ENCODE measurements at regions not wholly inside any gene's neighbourhood (a gene's known extent, or its start where the extent isn't known, plus 50 kb on each side); places are given as distances from the start of the nearest gene placed in this dataset.
A peak's percentile ranks its signal among the peaks of the same experiment; 100 is the strongest.

DNA sequence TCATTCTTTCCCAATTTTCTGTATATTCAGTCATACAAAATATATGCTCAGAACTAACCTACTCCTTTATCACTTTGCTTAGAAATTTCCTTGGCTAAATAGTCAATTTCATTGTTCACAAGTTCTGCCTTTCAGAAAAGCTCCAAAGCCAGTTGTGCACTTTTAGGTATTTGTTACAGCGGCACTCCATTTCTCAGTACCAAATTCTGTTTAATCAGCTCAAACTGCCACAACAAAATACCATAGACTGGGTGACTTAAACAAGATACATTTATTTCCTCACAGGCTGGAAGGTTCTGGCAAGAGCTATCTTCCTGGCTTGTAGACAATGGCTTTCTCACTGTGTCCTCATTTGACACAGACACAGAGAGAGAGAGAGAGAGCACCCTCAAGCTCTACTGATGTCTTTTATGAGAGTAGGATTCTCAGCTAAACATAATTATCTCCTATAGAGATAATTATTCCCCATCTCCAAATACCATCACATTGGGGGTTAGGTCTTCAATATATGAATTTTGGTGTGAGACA lies 188.8 kb upstream of the FSTL5 start:
- no peak for DNase-seq (ENCODE audit: low spot score)

DNA sequence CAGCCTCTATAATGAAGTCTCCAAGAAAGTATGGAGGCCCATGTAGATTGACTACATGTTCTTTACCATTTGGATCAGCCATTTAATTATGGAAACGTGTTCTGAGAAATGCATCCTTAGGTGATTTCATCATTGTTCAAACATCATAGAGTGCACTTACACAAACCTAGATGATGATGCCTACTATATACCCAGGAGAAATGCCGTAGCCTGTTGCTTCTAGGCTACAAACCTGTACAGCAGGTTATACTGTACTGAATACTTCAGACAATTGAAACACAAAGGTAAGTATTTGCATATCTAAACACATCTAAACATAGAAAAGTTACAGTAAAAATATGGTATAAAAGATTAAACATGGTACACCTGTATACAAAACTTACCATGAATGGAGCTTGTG lies 186.5 kb upstream of the FSTL5 start:
- no peak for DNase-seq (ENCODE audit: low spot score)

DNA sequence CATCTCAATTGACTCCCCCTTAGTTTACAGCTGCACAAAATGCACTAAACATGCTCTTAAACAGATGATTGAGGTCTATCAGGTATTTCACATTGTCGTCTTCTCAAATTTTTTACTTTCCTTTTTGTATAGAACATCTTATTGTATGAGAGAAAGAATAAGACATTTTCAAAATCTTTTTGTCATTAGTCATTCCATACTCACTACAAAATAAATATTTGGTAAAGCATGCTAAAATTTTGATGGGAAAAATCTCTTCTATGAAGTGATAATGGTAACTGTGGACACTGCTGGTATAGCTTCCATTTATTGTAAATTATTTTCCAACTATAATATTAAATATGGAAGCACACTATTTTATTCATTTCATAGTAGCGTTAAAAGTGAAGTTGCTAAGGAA lies 185.6 kb upstream of the FSTL5 start:
- no peak for DNase-seq (ENCODE audit: low spot score)

DNA sequence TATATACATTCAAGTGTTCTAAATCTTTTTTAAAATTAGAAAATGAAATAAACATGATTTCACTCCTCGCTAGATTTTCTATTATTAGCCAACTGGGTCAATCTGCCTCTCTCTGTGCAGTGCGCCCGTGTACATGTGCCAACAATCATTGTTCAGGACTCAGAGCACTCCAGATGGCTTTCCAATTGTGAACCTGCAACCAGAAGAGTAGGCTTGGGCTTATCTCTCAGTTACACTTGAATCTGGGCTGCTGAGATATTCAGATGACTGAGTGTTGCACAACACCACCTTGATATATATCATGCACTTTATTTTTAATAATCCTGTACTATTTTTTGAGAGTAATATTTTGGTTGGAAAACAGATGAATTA lies 184.0 kb upstream of the FSTL5 start:
- DNase-seq (ENCODE audit: low spot score) = no peak

DNA sequence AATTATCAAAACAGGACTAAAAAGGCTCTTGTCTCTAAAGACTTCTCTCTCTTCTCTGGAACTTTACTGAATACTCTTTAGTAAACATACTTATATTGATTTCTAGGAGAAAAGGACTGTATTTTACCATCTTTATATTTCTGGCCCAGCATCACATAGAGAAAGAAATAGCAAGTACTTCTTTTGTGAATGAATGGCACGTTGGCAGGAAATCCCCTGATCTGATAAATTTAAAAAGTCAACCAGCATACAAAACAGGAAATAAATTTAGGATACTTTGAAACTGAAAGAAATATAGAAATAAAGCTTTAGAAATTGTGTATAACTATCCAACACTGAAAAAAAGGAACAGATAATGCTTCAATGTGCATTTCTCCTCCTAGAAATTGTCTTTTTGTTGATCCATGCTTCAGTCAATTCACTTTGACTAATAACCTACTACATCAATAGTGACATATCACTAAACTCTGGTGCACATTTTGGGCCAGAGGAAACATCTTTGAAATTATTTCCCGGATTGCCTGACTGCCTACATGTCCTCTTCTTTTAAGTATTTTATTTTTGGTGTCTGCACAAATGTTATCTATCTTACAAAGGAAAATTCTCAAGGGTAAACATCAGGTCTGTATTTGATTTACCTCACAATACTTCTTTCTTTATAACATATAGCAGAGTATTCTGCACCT lies 183.5 kb upstream of the FSTL5 start:
- no peak for DNase-seq (ENCODE audit: low spot score)

DNA sequence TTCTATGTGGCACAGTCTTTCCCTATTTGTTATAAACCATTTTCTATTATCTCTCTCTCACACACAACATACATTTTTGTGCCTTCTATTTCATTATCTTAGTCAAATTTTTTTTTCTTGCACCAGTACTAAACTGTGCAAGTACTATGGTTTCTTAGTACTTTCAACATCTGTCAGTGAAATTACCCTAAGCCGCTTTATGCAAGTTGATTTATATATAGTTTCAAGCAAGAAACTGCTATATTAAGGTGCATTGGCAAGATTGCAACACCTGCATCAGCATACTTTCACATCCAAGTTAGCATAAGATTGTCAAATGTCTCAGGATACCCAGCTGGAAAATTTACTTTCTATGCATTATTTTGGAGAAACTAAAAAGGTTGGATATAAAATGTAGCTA lies 180.2 kb upstream of the FSTL5 start:
- no peak for DNase-seq (ENCODE audit: low spot score)

DNA sequence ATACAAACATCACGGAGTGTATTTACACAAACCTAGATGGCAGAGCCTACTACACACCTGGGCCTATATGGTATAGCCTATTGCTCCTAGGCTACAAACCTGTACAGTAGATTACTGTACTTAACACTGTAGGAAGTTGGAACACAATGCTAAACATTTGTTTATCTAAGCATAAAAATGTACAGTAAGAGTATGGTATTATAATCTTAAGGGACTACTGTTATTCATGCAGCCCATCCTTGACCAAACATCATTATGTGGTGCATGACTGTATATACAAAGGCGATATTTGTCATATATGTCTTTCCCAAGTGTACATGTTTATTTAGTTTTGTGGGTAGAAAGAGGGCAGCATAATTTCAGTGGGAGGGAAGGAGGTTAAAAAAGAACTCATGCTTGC lies 177.7 kb upstream of the FSTL5 start:
- no peak for DNase-seq (ENCODE audit: low spot score)

DNA sequence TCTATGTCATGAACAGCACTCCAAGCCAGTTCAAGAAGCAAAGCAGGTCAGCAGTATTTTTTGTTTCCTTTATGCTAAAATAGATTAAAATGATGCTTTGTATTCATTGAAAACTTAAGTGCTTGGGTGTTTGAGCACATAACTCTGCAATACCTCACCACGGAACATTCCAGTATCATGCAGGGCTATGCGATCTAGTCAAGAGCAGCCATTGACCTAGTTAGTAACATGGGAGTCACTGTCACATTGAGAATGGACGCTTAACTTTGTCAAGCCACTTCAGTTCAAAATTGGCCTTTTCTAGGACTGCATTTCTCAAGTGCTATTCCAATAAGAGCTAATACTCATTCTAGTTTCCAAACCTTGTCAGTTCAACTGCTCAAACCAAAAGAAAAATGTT lies 160.1 kb upstream of the FSTL5 start:
- DNase-seq (ENCODE audit: low spot score) = no peak

DNA sequence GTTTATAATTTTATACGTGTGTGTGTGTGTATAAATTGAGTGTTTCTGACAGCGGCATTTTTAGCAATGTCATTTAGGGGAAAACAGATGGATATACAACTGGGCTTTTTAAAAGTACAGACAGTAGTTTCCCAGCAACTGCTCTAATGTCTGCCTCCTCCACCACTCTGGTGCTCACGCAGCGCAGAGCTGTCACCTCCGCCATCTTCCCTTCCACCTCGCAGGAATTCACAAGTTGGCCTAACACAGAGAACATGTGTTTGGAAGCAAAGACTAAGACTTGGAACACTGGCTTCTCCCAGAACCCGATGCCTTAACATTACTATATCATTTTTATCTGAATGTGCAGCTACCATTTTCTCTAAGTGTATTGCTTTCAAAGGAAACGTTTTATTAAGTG lies 158.3 kb upstream of the FSTL5 start:
- no peak for DNase-seq (ENCODE audit: low spot score)

DNA sequence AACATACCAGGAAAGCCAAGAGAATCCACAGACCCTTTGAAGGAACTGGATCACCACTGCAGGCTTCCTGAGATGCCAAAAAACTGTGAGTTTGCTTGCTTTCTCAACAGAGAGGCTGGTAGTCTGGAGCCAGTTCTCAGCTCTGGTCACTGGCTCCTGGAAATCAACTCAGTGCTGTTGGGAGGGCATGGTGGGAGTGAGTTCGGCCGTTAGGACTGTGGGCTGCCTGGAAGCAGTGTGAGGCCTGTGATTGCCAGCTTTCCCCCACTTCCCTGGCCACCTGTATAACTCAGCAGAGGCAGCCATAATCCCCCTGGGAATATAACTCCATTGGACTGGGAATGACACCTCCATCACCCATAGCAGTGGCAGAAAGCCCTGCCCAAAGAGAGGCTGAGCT lies 122.0 kb upstream of the FSTL5 start:
- DNase-seq (ENCODE audit: low spot score) = no peak

DNA sequence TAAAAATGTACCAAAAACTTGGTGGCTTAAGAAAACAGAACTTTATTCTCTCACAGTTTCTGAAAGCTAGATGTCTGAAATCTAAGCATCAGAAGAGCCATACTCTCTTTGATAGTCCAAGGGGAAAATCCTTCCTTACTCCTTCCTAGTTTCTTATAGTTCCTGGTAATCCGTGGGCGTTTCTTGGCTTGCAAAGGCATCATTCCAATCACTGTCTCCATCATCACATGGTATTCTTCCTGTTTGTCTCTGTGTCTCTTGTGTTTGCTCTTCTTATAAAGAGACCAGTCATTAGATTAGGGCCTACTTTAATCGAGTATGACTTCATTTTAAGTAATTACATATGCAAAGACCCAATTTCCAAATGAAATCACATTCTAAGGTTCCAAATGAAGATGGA lies 118.9 kb upstream of the FSTL5 start:
- DNase-seq (ENCODE audit: low spot score) = no peak

DNA sequence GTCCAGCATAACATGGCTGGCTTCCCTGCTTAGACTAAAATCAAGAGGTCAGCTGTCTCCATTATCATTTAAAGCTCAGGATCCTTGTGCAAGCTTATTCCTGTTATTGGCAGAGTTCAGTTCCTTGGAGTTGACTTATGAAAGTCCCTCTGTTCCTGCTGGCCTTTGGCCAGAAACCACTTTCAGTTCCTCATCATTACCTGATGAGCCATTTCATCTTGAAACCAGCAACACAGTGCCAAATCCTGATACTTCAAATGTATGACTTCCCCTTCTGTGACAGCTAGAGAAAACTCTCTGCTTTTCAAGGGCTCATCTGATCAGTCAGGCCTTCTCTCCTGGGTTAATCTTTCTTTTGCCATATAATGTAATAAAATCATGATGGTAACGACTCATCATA lies 110.6 kb upstream of the FSTL5 start:
- DNase-seq (ENCODE audit: low spot score) = peak; percentile 3

DNA sequence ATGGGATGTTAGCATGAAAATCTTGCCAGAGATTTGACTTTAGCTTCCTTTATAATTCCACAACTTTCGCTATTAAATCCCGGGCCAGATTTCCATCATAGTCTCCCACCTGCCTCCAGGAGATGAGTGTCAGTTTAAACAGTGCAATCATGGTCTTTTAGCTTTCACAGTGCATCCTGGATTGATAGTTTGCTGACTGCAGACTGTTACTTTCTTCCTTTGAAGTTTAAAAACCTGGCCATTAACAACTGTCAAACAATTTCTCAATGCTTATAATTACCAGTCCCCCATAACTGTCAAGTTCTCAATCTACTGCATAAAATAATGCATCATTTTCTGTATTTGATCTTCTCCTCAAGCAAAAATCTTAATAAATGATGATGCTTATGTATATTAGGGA lies 108.4 kb upstream of the FSTL5 start:
- DNase-seq (ENCODE audit: low spot score) = no peak

DNA sequence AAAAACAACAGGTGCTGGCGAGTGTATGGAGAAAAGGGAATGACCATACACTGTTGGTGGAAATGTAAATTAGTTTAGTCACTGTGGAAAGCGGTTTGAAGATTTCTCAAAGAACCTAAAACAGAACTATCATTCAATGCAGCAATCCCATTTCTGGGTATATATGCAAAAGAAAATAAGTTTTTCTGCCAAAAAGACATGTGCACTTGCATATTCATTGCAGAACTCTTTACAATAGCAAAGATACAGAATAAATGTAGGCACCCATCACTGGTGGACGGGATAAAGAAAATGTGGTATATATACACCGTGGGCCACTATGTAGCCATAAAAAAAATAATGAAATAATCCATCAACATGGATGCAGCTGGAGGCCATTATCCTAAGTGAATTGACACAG lies 105.1 kb upstream of the FSTL5 start:
- no peak for DNase-seq (ENCODE audit: low spot score)

DNA sequence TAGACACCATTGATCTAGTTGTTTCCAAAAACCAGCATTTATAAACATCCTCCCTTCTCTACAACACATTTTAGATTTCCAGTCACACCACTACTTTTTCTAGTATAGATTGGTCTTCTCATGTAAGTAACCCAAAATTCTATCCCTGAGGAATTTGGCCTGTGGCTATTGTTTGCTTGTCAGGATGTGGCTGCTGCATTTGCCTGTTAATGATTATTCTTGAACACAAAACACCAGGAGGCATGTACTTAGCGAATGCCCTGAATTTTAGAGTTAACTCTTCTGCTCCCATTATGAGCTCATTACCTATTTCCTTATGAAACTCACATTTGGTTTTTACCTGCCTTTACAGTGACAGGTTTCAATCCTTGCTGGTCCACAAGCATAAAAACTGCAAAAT lies 102.0 kb upstream of the FSTL5 start:
- no peak for DNase-seq (ENCODE audit: low spot score)

DNA sequence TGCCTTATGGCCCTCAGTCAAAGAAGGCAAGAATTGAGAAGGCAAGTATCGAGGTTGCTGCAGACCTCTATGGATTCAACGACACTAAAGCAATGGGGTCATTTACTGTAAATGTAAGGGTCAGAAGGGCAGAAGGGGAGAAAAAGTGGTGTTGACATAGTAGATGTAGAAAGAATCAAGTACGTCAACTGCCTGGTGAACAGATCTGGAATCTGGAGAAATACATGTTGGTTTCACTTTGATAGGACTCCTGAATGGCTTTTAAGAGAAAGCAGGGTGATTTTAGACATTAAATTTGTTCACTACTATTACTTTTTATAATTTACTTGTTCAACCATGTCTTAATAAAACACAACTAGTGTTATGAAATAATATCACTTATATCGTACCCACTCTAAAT lies 81.3 kb upstream of the FSTL5 start:
- no peak for DNase-seq (ENCODE audit: low spot score)

DNA sequence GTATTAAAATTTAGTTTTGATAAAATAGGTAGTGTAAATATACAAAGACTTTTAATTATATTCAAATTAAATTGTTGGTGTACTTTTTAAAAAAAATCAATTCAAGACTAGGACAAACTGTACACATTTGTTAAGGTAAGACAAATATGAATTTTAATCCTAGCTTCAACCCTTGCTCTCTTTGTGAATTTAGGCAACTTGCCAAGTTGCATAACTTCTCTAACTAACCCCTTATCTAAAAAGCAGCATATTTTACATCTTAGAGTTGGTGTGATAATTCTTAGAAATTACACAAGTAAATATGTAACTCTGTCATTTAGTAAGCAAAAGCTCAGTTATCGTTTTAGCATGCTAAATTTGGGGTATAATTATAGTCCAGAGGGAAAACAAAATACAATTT lies 78.1 kb upstream of the FSTL5 start:
- no peak for DNase-seq (ENCODE audit: low spot score)

DNA sequence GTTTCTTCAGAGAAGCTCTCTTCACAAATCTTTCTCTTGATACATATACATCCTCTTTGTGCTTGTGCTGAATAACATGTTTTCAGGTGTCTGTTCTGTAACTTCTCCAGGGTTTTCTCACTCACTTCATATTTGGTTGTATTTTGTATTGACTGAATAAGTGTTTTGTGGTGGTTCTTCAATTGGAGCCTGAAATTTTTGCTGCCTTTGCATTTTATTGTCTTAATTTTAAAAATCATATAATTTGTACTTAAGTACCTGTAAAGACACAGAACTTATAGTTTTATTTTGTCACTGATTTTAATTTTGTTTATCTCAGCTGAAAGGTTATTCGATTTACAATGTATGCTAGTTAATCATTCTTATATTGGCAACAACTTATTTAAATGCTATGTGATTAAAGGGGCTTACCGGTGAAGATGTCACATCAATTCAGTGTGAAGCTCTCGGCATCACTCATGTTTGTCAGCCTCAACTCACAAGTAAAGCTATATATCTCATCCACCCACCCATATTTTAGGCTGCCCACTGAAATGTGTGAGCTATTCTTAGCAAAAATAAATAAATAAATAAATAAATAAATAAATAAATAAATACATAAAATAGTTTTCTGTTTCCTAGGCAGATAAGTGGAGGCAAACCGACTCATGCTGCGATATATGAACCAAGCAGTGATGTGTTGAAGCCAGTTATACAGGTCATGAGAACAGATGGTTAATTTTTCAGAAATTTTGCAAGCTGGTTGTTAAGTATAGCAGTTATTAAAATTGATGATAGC lies 76.4 kb upstream of the FSTL5 start:
- no peak for DNase-seq (ENCODE audit: low spot score)

DNA sequence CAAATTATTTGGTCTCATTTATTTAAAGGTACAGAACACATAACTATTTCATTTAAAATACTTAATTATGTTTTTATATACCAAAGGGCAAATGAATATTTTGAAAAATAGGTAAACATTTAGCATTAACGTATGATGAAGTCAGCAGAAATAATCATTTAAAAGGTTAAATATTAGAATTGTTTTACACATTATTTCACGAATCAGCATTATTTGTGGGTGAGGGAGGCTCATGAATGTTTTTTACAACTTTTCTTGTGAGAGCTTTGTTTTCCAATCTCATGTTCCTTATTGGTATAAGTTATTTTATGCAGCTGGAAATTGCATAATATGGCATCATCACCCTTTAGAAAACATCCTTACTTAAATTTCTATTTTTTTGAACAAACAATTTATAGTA lies 73.9 kb upstream of the FSTL5 start:
- no peak for DNase-seq (ENCODE audit: low spot score)

DNA sequence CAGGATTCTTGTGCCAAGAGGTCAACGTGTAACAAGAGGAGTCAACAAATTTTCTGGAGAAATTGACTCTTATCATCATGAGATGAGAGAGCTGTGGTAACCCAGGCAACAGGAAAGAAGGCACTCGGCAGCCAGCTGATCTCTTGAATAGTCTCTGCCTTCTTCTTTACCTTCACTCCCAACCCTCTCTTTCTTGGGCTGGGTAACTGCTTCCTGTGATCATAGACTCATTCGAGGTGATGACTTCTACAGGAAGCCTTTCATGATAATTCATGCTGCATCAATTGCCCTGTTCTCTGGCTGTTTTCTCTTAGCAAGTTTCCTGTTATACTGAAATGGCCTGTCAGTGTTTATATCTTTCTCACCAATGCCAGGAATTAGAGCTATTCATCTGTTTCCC lies 70.8 kb upstream of the FSTL5 start:
- DNase-seq (ENCODE audit: low spot score) = no peak

DNA sequence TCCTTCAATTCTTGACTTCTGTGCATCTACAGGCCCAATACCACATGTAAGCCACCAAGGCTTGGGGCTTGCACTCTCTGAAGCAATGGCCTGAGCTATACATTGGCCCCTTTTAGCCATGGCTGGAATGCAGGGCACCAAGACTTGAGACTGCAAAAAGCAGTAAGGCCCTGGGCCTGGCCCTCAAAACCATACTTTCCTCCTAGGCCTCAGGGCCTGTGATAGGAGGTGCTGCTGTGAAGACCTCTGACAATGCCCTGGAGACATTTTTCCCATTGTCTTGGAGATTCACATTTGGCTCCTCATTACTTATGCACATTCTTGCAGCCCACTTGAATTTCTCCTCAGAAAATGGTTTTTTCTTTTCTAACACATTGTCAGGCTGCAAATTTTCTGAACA lies 68.5 kb upstream of the FSTL5 start:
- no peak for DNase-seq (ENCODE audit: low spot score)

DNA sequence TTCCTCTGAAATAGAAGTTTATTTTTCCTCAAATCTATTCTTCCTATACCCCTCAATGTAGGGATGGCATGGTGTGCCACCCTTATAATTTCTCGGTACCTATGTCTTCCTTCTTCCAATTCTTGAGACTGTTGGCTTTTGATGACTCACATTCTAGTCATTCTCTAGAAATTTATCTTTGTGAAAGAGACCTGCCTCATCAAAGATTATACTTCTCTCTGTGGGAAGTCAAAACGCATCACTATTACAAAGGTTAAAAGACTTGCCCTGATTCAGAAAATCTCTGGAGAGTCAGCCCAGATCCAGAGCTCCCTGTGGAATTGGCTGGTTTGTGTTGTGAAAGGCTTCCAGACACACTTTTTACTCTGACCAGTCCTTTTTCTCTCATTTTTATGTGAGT lies 65.9 kb upstream of the FSTL5 start:
- DNase-seq (ENCODE audit: low spot score) = no peak

DNA sequence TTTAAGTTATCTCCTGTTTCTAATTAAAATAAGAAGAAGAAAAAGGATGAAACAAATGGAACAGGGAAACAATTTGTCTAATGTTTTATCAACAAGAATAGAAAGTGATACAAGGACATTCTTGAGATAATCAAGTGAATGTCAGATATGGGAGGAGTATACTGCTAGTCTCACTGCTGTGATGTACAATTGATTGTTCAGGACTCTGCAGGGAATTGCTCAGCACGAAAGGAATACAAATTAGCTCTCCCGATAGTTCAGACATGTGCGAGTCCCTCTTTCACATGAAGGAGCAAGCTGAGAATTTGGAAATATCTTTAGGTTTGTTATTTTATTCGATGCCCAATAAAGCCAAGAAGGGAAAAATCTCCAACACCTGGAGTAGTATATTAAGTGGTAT lies 57.3 kb upstream of the FSTL5 start:
- DNase-seq (ENCODE audit: low spot score) = no peak

All from H4 (cell line).